Hepatocyte (in vitro differentiated cells): ENCODE measurements at regions not wholly inside any gene's neighbourhood (a gene's known extent, or its start where the extent isn't known, plus 50 kb on each side); places are given as distances from the start of the nearest gene placed in this dataset.

Experiments
- CTCF ChIP-seq: fragments of 200-600 bp; sonication (generic); IDR thresholded peaks from 2 replicates; pipeline ENCODE4 v1.5.1; 2016; ENCODE audit warnings: antibody characterized with exemption, mild to moderate bottlenecking; ENCODE audit not compliant: poor library complexity
- EZH2 ChIP-seq: fragments of 200-600 bp; sonication (generic); IDR thresholded peaks from 2 replicates; pipeline ENCODE4 v1.6.1; 2016; ENCODE audit warnings: antibody characterized with exemption, mild to moderate bottlenecking, borderline replicate concordance

GRCh38 chr2:152280780-152281179 is 54.2 kb upstream of the FMNL2 start:
- TF ChIP-seq CTCF (no peak), EZH2 (no peak)
